HG02870 (cell line): ENCODE measurements at regions not wholly inside any gene's neighbourhood (a gene's known extent, or its start where the extent isn't known, plus 50 kb on each side); places are given as distances from the start of the nearest gene placed in this dataset.

Experiments used
- ATAC-seq: cut with Tn5 transposase; IDR thresholded peaks from one replicate; pipeline ENCODE4 v1.9.1; 2021; ENCODE audit warnings: mild to moderate bottlenecking, moderate library complexity; ENCODE audit not compliant: unreplicated experiment

- no peak for ATAC-seq
Measured at GRCh38 chr5:6176102-6176693, 202.1 kb downstream of the MED10 start.

GRCh38 chr5:6175172-6175854 is 203.0 kb downstream of the MED10 start:
- no peak for ATAC-seq

GRCh38 chr5:6169660-6170059 is 208.7 kb downstream of the MED10 start:
- no peak for ATAC-seq

- ATAC-seq, result no peak
Measured at GRCh38 chr5:6166698-6167394, 211.5 kb downstream of the MED10 start.

- ATAC-seq, result no peak
Measured at GRCh38 chr5:6163913-6164312, 214.4 kb downstream of the MED10 start.

GRCh38 chr5:6162175-6162574 is 216.2 kb downstream of the MED10 start:
- no peak for ATAC-seq

- ATAC-seq, result no peak
Measured at GRCh38 chr5:6161257-6161656, 217.1 kb downstream of the MED10 start.

- no peak for ATAC-seq
Measured at GRCh38 chr5:6159832-6160430, 218.4 kb downstream of the MED10 start.

GRCh38 chr5:6158974-6159831 is 219.1 kb downstream of the MED10 start:
- no peak for ATAC-seq

- no peak for ATAC-seq
Measured at GRCh38 chr5:6154216-6154615, 224.1 kb downstream of the MED10 start.

GRCh38 chr5:6146271-6146670 is 232.1 kb downstream of the MED10 start:
- ATAC-seq, result no peak

GRCh38 chr5:6145616-6146237 is 232.6 kb downstream of the MED10 start:
- ATAC-seq, result no peak

- ATAC-seq, result no peak
Measured at GRCh38 chr5:6143523-6143922, 234.8 kb downstream of the MED10 start.

- no peak for ATAC-seq
Measured at GRCh38 chr5:6142353-6142752, 236.0 kb downstream of the MED10 start.

GRCh38 chr5:6140219-6140618 is 238.1 kb downstream of the MED10 start:
- no peak for ATAC-seq

- no peak for ATAC-seq
Measured at GRCh38 chr5:6135977-6136376, 242.4 kb downstream of the MED10 start.

- ATAC-seq, result no peak
Measured at GRCh38 chr5:6134281-6134680, 244.1 kb downstream of the MED10 start.

GRCh38 chr5:6125781-6126180 is 252.6 kb downstream of the MED10 start:
- no peak for ATAC-seq

- no peak for ATAC-seq
Measured at GRCh38 chr5:6118691-6119090, 259.7 kb downstream of the MED10 start.

- ATAC-seq, result no peak
Measured at GRCh38 chr5:6117212-6117611, 261.1 kb downstream of the MED10 start.
